GM12873 (cell line): ENCODE measurements at regions not wholly inside any gene's neighbourhood (a gene's known extent, or its start where the extent isn't known, plus 50 kb on each side); places are given as distances from the start of the nearest gene placed in this dataset.

Source experiments
- TF ChIP-seq, protein P1 (sequence below): IDR thresholded peaks from 2 replicates; pipeline ENCODE4 v1.5.1; 2012; ENCODE audit warnings: low read depth, mild to moderate bottlenecking, moderate library complexity, low read length, control low read depth; ENCODE audit not compliant: insufficient read depth; ENCODE audit errors: missing control alignments

DNA sequence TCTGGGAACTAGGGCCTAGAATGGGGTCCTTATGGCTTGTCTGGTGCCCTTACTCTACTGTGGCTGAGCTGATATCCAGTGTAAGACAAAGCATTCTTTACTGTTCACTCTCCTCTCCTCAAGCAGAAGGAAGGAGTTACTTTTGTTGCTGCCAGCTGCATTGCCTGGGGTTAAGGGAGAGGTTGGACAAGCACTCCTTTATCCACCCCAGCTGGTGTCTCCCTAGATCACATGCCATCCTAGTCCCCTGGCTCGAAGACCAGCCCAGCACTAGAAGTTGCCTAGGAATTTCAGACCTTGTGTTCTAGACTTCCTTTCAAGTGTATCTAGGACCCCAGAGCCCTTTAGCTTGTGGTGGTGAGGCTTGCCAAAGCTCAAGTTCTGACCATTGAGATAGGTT is 1051.5 kb upstream of the C9orf72 start:
- TF ChIP-seq, protein P1, sequence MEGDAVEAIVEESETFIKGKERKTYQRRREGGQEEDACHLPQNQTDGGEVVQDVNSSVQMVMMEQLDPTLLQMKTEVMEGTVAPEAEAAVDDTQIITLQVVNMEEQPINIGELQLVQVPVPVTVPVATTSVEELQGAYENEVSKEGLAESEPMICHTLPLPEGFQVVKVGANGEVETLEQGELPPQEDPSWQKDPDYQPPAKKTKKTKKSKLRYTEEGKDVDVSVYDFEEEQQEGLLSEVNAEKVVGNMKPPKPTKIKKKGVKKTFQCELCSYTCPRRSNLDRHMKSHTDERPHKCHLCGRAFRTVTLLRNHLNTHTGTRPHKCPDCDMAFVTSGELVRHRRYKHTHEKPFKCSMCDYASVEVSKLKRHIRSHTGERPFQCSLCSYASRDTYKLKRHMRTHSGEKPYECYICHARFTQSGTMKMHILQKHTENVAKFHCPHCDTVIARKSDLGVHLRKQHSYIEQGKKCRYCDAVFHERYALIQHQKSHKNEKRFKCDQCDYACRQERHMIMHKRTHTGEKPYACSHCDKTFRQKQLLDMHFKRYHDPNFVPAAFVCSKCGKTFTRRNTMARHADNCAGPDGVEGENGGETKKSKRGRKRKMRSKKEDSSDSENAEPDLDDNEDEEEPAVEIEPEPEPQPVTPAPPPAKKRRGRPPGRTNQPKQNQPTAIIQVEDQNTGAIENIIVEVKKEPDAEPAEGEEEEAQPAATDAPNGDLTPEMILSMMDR, result no peak

DNA sequence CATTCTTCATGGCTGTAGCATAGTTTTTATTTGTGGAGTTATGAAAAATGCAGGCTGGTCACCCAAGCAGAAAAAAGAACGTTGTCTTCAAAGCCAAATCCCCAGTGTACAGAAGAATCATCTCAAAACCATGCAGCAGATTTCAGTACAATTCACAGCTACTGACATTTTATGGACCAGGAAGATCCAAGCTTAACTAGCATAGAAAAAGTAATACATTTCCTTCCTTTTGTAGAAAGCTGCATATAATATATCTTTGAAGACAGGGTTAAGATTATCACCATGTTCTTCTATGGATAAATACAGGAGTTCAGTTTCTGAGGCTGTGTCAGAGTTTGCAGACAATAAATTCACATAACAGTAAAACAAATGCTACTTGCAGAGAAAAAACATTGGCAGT is 1054.8 kb upstream of the C9orf72 start:
- TF ChIP-seq, protein P1, result no peak

DNA sequence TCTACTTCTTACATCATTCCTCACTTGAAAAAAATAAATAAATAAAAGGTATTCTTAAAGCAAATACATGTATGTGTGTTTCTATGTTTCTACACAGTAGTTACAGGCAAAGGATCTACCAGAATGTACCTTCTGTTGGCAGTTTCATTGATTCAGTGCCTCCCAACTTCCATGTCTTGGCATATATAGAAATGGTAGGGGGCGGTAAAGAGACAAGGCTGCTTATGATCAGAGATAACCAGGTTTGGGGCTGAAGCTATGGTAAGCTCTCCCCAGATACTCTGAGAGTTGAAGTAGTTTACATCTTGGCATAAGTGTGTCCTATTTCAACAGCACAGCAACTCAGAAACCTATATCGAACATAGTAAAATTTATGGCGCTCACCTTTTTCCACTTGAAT is 1075.4 kb upstream of the C9orf72 start:
- TF ChIP-seq, protein P1, result peak; percentile 13

DNA sequence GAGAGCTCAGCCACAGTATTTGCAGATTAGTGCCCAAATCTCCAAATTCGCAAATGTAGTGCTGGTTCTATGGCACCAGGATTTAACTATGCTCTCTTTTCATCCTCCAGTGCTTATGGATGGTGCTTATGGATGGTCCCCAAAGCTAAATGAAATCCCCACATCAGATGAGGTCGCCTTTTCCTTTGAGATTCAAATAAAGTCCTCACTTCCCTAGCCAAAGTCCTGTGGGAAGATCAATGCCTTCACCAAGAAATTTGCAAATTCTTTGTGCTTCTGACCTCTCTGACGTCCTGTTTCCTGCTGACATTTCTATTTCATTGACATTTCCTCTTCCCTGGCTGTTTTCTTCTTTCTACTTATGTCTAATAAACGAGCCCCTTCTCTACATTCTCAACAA is 1077.0 kb upstream of the C9orf72 start:
- TF ChIP-seq, protein P1, result no peak

DNA sequence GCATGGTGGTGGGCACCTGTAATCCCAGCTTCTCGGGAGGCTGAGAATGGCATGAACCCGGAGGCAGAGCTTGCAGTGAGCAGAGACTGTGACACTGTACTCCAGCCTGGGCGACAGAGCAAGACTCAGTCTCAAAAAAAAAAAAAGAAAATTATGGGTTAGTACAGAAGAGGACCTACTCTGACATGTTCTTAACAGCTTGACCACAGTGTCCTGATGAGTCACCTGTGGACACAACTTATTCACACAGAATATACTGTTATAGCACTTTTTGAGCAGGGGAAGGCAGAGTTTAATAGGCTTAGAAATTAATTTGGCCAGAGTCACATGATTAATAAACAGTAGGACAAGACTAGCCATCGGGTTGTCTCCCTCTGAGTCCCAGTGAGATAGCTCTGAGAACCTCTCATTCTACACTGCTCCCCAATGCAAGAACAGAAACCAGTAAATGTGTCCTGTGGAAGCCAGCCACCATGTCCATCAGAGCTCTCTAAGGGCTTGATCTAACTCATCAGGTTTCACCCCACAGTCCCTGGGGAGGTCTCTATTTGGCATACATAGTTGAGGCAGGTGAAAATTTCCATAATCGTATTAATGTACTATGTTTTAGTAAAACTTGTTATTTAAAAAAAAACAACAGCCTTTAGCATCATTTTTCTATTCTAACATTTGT is 1077.9 kb upstream of the C9orf72 start:
- TF ChIP-seq, protein P1, result no peak

DNA sequence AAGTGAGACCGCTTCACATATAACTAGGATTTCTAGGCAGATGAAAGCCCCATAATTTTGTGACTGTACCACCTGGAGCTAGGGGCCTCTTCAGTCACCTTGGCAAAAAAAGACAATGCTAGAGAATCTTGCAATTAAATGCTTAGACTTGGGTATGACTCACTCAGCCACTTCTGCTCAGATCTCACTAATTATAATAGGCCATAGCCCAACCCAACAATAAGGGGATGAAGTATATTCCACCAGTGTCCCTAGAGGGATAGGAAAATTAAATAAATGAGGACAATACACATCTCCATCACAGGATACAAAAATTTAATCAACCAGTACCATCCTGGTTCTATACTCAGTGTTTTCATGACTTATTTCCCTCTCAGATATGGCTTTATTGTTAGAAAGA is 1079.9 kb upstream of the C9orf72 start:
- TF ChIP-seq, protein P1, result no peak

DNA sequence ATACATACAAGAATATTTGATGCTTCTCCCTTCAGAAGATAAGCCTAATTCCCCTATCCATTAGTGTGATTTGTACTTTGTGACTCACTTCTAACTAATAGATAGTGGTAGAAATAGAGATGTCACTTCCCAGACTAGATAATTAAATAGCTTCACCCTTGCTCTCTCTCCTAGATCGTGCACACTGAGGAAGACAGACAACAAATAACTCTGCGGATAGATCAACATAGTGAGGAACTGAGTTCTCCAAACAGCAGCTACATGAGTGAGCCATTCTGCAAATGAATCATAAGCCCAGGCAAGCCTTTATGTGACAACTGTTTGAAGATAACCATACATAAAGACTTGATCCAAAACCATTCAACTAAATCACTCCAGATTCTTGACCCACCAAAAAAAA is 1083.4 kb upstream of the C9orf72 start:
- TF ChIP-seq, protein P1, result no peak
